ENCODE measurements at regions not wholly inside any gene's neighbourhood (a gene's known extent, or its start where the extent isn't known, plus 50 kb on each side); places are given as distances from the start of the nearest gene placed in this dataset.

GRCh38 chr20:55014766-55015165 lies 539.4 kb downstream of the DOK5 start:
- TF ChIP-seq CEBPB (IDR thresholded peaks at IDR 0.05) (no peak), FOXM1 (IDR thresholded peaks at IDR 0.05; ENCODE audit: borderline replicate concordance, low read depth) (no peak), NFIC (IDR thresholded peaks at IDR 0.05) (no peak), TCF12 (IDR thresholded peaks at IDR 0.05; ENCODE audit: low read depth) (no peak), TEAD4 (IDR thresholded peaks at IDR 0.05) (no peak)

- TF ChIP-seq, protein P1, sequence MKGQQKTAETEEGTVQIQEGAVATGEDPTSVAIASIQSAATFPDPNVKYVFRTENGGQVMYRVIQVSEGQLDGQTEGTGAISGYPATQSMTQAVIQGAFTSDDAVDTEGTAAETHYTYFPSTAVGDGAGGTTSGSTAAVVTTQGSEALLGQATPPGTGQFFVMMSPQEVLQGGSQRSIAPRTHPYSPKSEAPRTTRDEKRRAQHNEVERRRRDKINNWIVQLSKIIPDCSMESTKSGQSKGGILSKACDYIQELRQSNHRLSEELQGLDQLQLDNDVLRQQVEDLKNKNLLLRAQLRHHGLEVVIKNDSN (IDR thresholded peaks at IDR 0.05), result no peak
- TF ChIP-seq EP300 (IDR thresholded peaks at IDR 0.05; ENCODE audit: borderline replicate concordance) (no peak), YY1 (IDR thresholded peaks at IDR 0.05; ENCODE audit: low read depth) (no peak), ZBTB7A (IDR thresholded peaks at IDR 0.05; ENCODE audit: low read depth) (no peak), TEAD4 (IDR thresholded peaks at IDR 0.05) (no peak), CEBPB (IDR thresholded peaks at IDR 0.05) (no peak), FOXM1 (IDR thresholded peaks at IDR 0.05; ENCODE audit: borderline replicate concordance, low read depth) (no peak), EGR1 (IDR thresholded peaks at IDR 0.05) (no peak), NFIC (IDR thresholded peaks at IDR 0.05) (no peak), MAX (IDR thresholded peaks at IDR 0.05) (no peak)
- TF ChIP-seq, protein P2, sequence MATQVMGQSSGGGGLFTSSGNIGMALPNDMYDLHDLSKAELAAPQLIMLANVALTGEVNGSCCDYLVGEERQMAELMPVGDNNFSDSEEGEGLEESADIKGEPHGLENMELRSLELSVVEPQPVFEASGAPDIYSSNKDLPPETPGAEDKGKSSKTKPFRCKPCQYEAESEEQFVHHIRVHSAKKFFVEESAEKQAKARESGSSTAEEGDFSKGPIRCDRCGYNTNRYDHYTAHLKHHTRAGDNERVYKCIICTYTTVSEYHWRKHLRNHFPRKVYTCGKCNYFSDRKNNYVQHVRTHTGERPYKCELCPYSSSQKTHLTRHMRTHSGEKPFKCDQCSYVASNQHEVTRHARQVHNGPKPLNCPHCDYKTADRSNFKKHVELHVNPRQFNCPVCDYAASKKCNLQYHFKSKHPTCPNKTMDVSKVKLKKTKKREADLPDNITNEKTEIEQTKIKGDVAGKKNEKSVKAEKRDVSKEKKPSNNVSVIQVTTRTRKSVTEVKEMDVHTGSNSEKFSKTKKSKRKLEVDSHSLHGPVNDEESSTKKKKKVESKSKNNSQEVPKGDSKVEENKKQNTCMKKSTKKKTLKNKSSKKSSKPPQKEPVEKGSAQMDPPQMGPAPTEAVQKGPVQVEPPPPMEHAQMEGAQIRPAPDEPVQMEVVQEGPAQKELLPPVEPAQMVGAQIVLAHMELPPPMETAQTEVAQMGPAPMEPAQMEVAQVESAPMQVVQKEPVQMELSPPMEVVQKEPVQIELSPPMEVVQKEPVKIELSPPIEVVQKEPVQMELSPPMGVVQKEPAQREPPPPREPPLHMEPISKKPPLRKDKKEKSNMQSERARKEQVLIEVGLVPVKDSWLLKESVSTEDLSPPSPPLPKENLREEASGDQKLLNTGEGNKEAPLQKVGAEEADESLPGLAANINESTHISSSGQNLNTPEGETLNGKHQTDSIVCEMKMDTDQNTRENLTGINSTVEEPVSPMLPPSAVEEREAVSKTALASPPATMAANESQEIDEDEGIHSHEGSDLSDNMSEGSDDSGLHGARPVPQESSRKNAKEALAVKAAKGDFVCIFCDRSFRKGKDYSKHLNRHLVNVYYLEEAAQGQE (IDR thresholded peaks at IDR 0.05; ENCODE audit: low read depth), result no peak
Observed at GRCh38 chr20:55010761-55011160, 535.4 kb downstream of the DOK5 start.

- TF ChIP-seq CEBPB (IDR thresholded peaks at IDR 0.05), result no peak
- no peak for TF ChIP-seq EGR1 (IDR thresholded peaks at IDR 0.05)
- no peak for TF ChIP-seq CREB1 (IDR thresholded peaks at IDR 0.05; ENCODE audit: low read depth)
- no peak for TF ChIP-seq EP300 (IDR thresholded peaks at IDR 0.05; ENCODE audit: borderline replicate concordance)
- TF ChIP-seq, protein P1 (IDR thresholded peaks at IDR 0.05), result no peak
- no peak for TF ChIP-seq TEAD4 (IDR thresholded peaks at IDR 0.05)
Observed at GRCh38 chr20:55009066-55009465, 533.7 kb downstream of the DOK5 start.

DNA sequence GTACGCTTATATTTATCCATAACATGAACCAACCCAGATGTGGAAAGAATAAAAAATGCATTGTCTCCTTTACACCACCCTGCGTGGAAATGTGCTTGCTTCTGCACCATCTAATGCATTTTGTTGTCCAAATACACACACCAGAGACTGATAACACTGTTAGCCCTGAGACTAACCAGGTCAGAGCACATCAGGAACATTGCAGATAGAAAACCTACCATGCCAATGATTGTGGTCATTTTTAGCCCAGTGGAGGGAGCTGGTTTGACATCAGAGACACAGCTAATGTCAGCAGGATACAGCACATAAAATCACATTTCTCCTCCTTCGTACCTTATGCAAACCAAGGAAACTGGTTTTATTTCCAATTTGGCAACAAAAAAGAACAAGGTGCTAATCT lies 528.7 kb downstream of the DOK5 start:
- TF ChIP-seq EP300 (IDR thresholded peaks at IDR 0.05; ENCODE audit: borderline replicate concordance) (no peak), NFIC (IDR thresholded peaks at IDR 0.05) (no peak), CEBPB (IDR thresholded peaks at IDR 0.05) (no peak), MAX (IDR thresholded peaks at IDR 0.05) (no peak), CREB1 (IDR thresholded peaks at IDR 0.05; ENCODE audit: low read depth) (no peak), ZBTB7A (IDR thresholded peaks at IDR 0.05; ENCODE audit: low read depth) (no peak), YY1 (IDR thresholded peaks at IDR 0.05; ENCODE audit: low read depth) (no peak), RAD21 (IDR thresholded peaks at IDR 0.05; ENCODE audit: low read depth) (no peak), FOXM1 (IDR thresholded peaks at IDR 0.05; ENCODE audit: borderline replicate concordance, low read depth) (no peak), TAF1 (IDR thresholded peaks at IDR 0.05; ENCODE audit: low read depth) (no peak), TEAD4 (IDR thresholded peaks at IDR 0.05) (no peak), EGR1 (IDR thresholded peaks at IDR 0.05) (no peak), TCF12 (IDR thresholded peaks at IDR 0.05; ENCODE audit: low read depth) (no peak)
- TF ChIP-seq, protein P2 (IDR thresholded peaks at IDR 0.05; ENCODE audit: low read depth), result no peak
- TF ChIP-seq, protein P1 (IDR thresholded peaks at IDR 0.05), result no peak

- no peak for TF ChIP-seq RAD21 (IDR thresholded peaks at IDR 0.05; ENCODE audit: low read depth)
- TF ChIP-seq, protein P1 (IDR thresholded peaks at IDR 0.05), result no peak
- no peak for TF ChIP-seq FOXM1 (IDR thresholded peaks at IDR 0.05; ENCODE audit: borderline replicate concordance, low read depth)
- TF ChIP-seq, protein P2 (IDR thresholded peaks at IDR 0.05; ENCODE audit: low read depth), result no peak
- no peak for TF ChIP-seq TAF1 (IDR thresholded peaks at IDR 0.05; ENCODE audit: low read depth)
- no peak for TF ChIP-seq EP300 (IDR thresholded peaks at IDR 0.05; ENCODE audit: borderline replicate concordance)
- no peak for TF ChIP-seq CEBPB (IDR thresholded peaks at IDR 0.05)
- TF ChIP-seq MAX (IDR thresholded peaks at IDR 0.05), result no peak
Observed at GRCh38 chr20:54995553-54995952, 520.2 kb downstream of the DOK5 start.
